DOHH2 (cell line): ENCODE measurements at regions not wholly inside any gene's neighbourhood (a gene's known extent, or its start where the extent isn't known, plus 50 kb on each side); places are given as distances from the start of the nearest gene placed in this dataset.
"Not testable (repeated sequence)": the region's sequence is repeated elsewhere in the genome, so short reads cannot be mapped to it uniquely, and the experiment has no call there.

Experiments
- EZH2phosphoT487 ChIP-seq: fragments of 200-600 bp; sonication (generic); IDR thresholded peaks from 2 replicates; pipeline ENCODE4 v1.6.1; 2017; ENCODE audit warnings: borderline replicate concordance, mild to moderate bottlenecking, antibody characterized with exemption, low read length, moderate library complexity, mixed read lengths
- TF ChIP-seq, protein P1 (sequence below): fragments of 200-600 bp; sonication (generic); IDR thresholded peaks from one replicate; pipeline ENCODE4 v1.5.1; 2014; ENCODE audit warnings: antibody characterized with exemption, mild to moderate bottlenecking, low read depth, low read length; ENCODE audit not compliant: poor library complexity, severe bottlenecking

DNA sequence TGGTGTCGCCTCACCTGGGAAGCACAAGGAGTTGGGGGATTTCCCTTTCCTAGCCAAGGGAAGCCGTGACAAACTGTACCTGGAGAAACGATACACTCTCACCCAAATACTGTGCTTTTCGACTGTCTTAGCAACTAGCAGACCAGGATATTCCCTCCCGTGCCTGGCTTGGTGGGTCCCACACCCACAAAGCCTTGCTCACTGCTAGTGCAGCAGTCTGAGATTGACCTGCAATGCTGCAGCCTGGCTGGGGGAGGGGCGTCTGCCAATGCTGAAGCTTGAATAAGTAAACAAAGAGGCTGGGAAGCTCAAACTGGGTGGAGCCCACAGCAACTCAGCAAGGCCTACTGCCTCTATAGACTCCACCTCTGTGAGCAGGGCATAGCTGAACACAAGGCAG, 448.6 kb upstream of the FSIP2 start:
- TF ChIP-seq, protein P1, sequence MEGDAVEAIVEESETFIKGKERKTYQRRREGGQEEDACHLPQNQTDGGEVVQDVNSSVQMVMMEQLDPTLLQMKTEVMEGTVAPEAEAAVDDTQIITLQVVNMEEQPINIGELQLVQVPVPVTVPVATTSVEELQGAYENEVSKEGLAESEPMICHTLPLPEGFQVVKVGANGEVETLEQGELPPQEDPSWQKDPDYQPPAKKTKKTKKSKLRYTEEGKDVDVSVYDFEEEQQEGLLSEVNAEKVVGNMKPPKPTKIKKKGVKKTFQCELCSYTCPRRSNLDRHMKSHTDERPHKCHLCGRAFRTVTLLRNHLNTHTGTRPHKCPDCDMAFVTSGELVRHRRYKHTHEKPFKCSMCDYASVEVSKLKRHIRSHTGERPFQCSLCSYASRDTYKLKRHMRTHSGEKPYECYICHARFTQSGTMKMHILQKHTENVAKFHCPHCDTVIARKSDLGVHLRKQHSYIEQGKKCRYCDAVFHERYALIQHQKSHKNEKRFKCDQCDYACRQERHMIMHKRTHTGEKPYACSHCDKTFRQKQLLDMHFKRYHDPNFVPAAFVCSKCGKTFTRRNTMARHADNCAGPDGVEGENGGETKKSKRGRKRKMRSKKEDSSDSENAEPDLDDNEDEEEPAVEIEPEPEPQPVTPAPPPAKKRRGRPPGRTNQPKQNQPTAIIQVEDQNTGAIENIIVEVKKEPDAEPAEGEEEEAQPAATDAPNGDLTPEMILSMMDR = not testable (repeated sequence)
- not testable (repeated sequence) for TF ChIP-seq EZH2phosphoT487
